OCI-LY1 (cell line): ENCODE measurements at regions not wholly inside any gene's neighbourhood (a gene's known extent, or its start where the extent isn't known, plus 50 kb on each side); places are given as distances from the start of the nearest gene placed in this dataset.

Experiments used
- H2AFZ ChIP-seq: fragments of 200-600 bp; sonication (generic), shearing (Covaris generic); 2 replicates; pipeline ENCODE4 v1.6.0; 2014; ENCODE audit warnings: antibody characterized with exemption, mild to moderate bottlenecking, low read length
- H3F3A ChIP-seq: fragments of 200-600 bp; sonication (generic), shearing (Covaris generic); 2 replicates; pipeline ENCODE4 v1.6.0; 2014; ENCODE audit warnings: mild to moderate bottlenecking, antibody characterized with exemption, low read length, moderate library complexity; ENCODE audit not compliant: insufficient read depth
- H3K27ac ChIP-seq: fragments of 200-600 bp; sonication (generic); 2 replicates; pipeline ENCODE4 v1.5.1; 2014; ENCODE audit warnings: low read length, mixed run types, mild to moderate bottlenecking, low read depth; ENCODE audit not compliant: poor library complexity, severe bottlenecking
- H3K27me3 ChIP-seq: fragments of 200-600 bp; sonication (generic); 2 replicates; pipeline ENCODE4 v1.6.0; 2014; ENCODE audit warnings: antibody characterized with exemption, mild to moderate bottlenecking, low read length, moderate library complexity; ENCODE audit not compliant: insufficient read depth
- H3K36me3 ChIP-seq: fragments of 200-600 bp; sonication (generic); 2 replicates; pipeline ENCODE4 v1.6.1; 2014; ENCODE audit warnings: mild to moderate bottlenecking, antibody characterized with exemption, low read length, moderate library complexity, mixed read lengths; ENCODE audit not compliant: insufficient read depth
- H3K4me1 ChIP-seq: fragments of 200-600 bp; sonication (generic); 2 replicates; pipeline ENCODE4 v1.5.1; 2014; ENCODE audit warnings: mild to moderate bottlenecking, low read length, moderate library complexity; ENCODE audit not compliant: insufficient read depth, severe bottlenecking
- H3K4me2 ChIP-seq: fragments of 200-600 bp; sonication (generic), shearing (Covaris generic); 2 replicates; pipeline ENCODE4 v1.6.1; 2014; ENCODE audit warnings: low read length
- H3K4me3 ChIP-seq: fragments of 200-600 bp; sonication (generic); 2 replicates; pipeline ENCODE4 v1.5.1; 2014; ENCODE audit warnings: low read length, low read depth, mild to moderate bottlenecking, mixed read lengths; ENCODE audit not compliant: poor library complexity, severe bottlenecking
- H3K79me2 ChIP-seq: fragments of 200-600 bp; shearing (Covaris generic); 2 replicates; pipeline ENCODE4 v1.6.1; 2016; ENCODE audit warnings: mixed run types, low read length, mixed read lengths; ENCODE audit not compliant: insufficient read depth
- H3K9ac ChIP-seq: fragments of 200-600 bp; sonication (generic), shearing (Covaris generic); 2 replicates; pipeline ENCODE4 v1.6.1; 2014; ENCODE audit warnings: mild to moderate bottlenecking, low read length, mixed read lengths
- H3K9me2 ChIP-seq: fragments of 200-600 bp; sonication (generic), shearing (Covaris generic); 2 replicates; pipeline ENCODE4 v1.6.1; 2014; ENCODE audit warnings: low read depth, mild to moderate bottlenecking, low read length, mixed read lengths
- H3K9me3 ChIP-seq: fragments of 200-600 bp; shearing (Covaris generic); 2 replicates; pipeline ENCODE4 v1.6.1; 2014; ENCODE audit warnings: low read length, mixed read lengths
- H4K20me1 ChIP-seq: fragments of 200-600 bp; sonication (generic), shearing (Covaris generic); 2 replicates; pipeline ENCODE4 v1.6.0; 2016; ENCODE audit warnings: mild to moderate bottlenecking, low read length; ENCODE audit not compliant: insufficient read depth
- EZH2 ChIP-seq: fragments of 200-600 bp; sonication (generic), shearing (Covaris generic); IDR thresholded peaks from 2 replicates; pipeline ENCODE4 v1.8.0; 2017; ENCODE audit warnings: borderline replicate concordance, mixed run types, mild to moderate bottlenecking, antibody characterized with exemption, low read length, moderate library complexity, mixed read lengths
- TF ChIP-seq, protein P1 (sequence below): fragments of 200-600 bp; sonication (generic), shearing (Covaris generic); IDR thresholded peaks from 2 replicates; pipeline ENCODE4 v1.5.1; 2017; ENCODE audit warnings: mild to moderate bottlenecking, antibody characterized with exemption, low read length, moderate library complexity, mixed read lengths

DNA sequence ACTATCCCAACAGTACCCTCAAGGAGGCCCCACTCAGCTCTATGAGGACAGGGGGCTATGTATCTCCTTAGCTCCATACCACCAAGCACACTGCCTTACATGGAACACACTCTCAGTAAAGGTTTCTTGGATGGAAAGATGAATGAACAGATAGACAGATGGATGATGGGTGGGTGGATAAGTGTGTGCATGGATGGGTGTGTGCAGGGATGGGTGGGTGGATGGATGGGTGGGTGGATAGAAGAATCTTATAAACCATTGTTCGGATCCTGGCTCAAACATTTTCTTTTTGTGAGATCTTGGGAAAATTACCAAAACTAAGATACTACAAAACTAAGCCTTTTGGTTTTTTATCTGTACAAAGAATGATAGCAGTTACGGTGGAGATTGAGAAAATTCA lies 111.0 kb upstream of the NFIA start:
- TF ChIP-seq EZH2, result no peak
- TF ChIP-seq, protein P1, sequence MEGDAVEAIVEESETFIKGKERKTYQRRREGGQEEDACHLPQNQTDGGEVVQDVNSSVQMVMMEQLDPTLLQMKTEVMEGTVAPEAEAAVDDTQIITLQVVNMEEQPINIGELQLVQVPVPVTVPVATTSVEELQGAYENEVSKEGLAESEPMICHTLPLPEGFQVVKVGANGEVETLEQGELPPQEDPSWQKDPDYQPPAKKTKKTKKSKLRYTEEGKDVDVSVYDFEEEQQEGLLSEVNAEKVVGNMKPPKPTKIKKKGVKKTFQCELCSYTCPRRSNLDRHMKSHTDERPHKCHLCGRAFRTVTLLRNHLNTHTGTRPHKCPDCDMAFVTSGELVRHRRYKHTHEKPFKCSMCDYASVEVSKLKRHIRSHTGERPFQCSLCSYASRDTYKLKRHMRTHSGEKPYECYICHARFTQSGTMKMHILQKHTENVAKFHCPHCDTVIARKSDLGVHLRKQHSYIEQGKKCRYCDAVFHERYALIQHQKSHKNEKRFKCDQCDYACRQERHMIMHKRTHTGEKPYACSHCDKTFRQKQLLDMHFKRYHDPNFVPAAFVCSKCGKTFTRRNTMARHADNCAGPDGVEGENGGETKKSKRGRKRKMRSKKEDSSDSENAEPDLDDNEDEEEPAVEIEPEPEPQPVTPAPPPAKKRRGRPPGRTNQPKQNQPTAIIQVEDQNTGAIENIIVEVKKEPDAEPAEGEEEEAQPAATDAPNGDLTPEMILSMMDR, result no peak
- H3K9ac ChIP-seq, result no peak overlapping the region
- H3K9me2 ChIP-seq, result no peaks in the 10 kb centered on the region
- no peak overlapping the region for H3K4me2 ChIP-seq
- H3K79me2 ChIP-seq, result no peaks in the 10 kb centered on the region
- H2AFZ ChIP-seq, result no peak overlapping the region
- no peaks in the 10 kb centered on the region for H4K20me1 ChIP-seq
- no peaks in the 10 kb centered on the region; the same call in 1 of the 2 replicates for H3K27me3 ChIP-seq
- H3K4me3 ChIP-seq, result no peak overlapping the region
- H3F3A ChIP-seq, result no peaks in the 10 kb centered on the region
- H3K36me3 ChIP-seq, result no peaks in the 10 kb centered on the region
- no peaks in the 10 kb centered on the region for H3K9me3 ChIP-seq
- H3K4me1 ChIP-seq, result no peaks in the 10 kb centered on the region
- H3K27ac ChIP-seq, result no peak overlapping the region

DNA sequence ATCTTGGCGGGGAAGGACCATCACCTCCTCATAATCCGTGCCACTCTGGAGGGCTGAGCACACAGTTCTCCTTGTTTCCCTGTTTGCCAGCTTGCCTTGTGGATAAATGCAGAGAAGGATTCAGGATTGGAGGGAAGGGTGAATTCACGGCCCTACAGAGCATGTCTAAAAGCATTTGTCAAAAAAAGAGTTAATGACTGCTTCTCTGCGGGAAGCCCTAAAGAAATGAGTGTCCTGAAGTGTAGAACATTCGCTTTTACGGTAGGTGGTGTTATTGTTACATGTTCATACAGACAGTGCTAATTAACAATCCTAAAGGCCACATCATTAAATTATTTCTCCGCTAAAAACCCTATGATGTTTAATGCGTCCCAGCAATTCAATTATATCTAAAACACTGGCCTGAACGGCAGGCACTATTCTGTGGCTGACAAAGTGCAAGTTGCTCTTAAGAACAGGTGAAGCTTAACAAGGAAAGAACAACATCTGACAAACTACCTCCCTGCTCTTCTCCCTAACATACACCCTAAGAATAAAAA lies 112.3 kb upstream of the NFIA start:
- Histone ChIP-seq H3K4me1 (no peaks in the 10 kb centered on the region), H4K20me1 (no peaks in the 10 kb centered on the region), H3F3A (no peaks in the 10 kb centered on the region), H3K4me2 (no peak overlapping the region), H3K4me3 (no peak overlapping the region), H2AFZ (no peak overlapping the region), H3K9me3 (peaks cover 3% of the 10 kb centered on the region; the same call in 1 of the 2 replicates), H3K27ac (no peak overlapping the region), H3K9me2 (no peaks in the 10 kb centered on the region), H3K27me3 (no peaks in the 10 kb centered on the region), H3K36me3 (no peaks in the 10 kb centered on the region), H3K9ac (no peak overlapping the region), H3K79me2 (no peaks in the 10 kb centered on the region)
- TF ChIP-seq, protein P1, result peak; percentile 57
- TF ChIP-seq EZH2, result no peak

DNA sequence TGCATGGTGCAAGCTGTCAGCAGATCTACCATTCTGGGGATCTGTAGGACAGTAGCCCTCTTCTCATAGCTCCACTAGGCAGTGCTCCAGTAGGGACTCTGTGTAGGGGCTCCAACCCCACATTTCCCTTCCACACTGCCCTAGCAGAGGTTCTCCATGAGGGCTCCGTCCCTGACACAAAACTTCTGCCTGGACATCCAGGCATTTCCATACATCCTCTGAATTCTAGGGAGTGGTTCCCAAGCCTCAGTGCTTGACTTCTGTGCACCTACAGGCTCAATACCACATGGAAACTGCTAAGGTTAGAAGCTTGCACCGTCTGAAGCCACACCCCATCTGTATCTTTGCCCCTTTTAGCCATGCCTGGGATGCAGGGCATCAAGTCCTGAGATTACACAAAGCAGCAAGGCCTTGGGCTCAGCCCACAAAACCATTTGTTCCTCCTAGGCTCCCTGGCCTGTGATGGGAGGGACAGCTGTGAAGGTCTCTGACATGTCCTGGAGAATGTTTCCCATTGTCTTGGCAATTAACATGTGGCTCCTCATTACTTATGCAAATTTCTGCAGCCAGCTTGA lies 117.0 kb upstream of the NFIA start:
- H3K4me2 ChIP-seq, result no peak overlapping the region
- no peak overlapping the region for H3K9ac ChIP-seq
- H3K9me3 ChIP-seq, result peaks cover 3% of the 10 kb centered on the region; the same call in 1 of the 2 replicates
- no peaks in the 10 kb centered on the region for H4K20me1 ChIP-seq
- H3K79me2 ChIP-seq, result no peaks in the 10 kb centered on the region
- no peaks in the 10 kb centered on the region for H3K4me1 ChIP-seq
- TF ChIP-seq EZH2, result no peak
- TF ChIP-seq, protein P1, result no peak
- no peak overlapping the region for H3K27ac ChIP-seq
- no peak overlapping the region for H2AFZ ChIP-seq
- no peak overlapping the region for H3K4me3 ChIP-seq
- no peaks in the 10 kb centered on the region for H3F3A ChIP-seq
- H3K27me3 ChIP-seq, result no peaks in the 10 kb centered on the region
- no peaks in the 10 kb centered on the region for H3K36me3 ChIP-seq
- H3K9me2 ChIP-seq, result no peaks in the 10 kb centered on the region
